HG02885 (cell line): ENCODE measurements at regions not wholly inside any gene's neighbourhood (a gene's known extent, or its start where the extent isn't known, plus 50 kb on each side); places are given as distances from the start of the nearest gene placed in this dataset.
"Not testable (repeated sequence)": the region's sequence is repeated elsewhere in the genome, so short reads cannot be mapped to it uniquely, and the experiment has no call there.

Source experiments
- ATAC-seq: cut with Tn5 transposase; IDR thresholded peaks from one replicate; pipeline ENCODE4 v1.9.1; 2021; ENCODE audit warnings: mild to moderate bottlenecking; ENCODE audit not compliant: unreplicated experiment, poor library complexity

DNA sequence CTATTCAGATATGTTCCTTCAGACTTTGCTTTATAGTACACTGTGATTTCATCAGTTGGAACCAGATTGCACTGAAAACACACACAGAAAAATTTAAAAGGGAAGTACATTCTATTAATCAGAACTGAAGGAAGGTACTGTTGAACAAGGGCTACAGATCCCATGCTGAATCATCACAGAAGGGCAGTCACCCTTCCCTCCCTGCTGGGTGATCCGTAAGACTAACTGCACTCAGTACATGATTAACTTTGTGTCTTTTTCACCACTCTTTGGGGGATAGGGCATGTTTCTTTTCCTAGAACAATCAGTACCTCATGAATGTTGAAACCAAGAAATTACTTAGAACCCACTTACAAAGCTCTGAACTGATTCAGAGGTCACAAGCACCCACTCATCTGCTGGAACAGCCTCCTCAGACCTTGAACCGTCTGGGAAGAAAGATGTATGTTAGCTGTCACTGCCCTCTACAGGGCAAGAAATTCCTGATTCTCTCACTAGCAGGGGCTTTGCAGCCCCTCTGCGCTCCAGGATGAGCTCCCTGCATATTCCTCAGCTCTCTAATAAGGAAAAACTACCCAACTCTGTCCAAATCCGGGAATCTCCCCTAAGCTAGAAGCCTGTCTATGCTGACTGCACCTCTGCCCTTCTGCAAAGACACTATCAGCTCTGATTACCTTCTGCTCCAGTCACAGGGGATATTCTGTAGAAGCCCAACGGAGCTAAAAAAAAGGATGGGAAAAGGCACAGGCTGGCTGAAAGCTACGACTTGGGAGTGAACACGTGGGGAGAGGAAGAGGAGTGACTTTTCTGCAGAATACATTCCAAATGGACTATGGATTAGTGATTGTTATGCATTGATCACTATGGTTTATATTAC, 51.0 kb downstream of the IARS1 start:
- ATAC-seq: no peak

GRCh38 chr9:92236915-92237314, 56.6 kb downstream of the IARS1 start:
- ATAC-seq: no peak

- ATAC-seq: no peak
Observed at GRCh38 chr9:92236465-92236864, 57.0 kb downstream of the IARS1 start.

DNA sequence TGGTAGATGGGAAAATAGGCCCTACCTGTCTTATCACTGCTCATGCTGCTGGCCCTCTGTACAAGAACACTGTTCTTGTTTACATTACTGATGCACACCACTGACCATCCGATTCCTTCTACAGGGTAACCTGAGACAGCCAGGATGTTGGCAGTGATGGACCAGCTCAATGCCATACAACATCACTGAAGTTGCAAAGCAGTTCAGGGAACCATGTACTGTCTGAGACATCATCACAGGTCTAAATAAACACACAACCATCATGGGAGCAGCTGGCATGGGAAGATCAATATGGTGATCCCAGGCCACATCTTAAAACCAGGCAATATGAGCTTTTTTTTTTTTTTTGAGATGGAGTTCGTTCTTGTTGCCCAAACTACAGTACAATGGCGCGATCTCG, 59.0 kb downstream of the IARS1 start:
- ATAC-seq: no peak

DNA sequence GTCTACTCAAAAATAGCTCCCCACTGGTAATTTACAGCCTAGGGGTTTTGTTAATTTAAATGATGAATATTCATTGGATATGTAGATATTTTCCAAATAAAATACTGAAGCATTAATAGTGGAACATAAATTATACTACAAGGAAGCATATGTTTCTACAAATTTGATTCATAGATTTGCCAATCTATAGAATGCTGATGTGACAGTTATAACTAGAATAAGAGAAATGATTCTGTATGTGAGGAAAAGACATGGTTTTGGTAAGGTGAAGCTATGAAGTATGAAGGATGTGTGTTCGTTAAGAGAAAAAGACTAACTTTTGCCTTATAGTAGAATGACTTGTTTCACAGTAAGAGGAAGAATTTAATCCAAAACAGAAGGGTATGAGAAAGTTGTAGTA, 61.3 kb downstream of the IARS1 start:
- ATAC-seq: no peak

GRCh38 chr9:92228628-92229027, 64.9 kb downstream of the IARS1 start:
- ATAC-seq: no peak

GRCh38 chr9:92224177-92224576, 69.3 kb downstream of the IARS1 start:
- no peak for ATAC-seq

DNA sequence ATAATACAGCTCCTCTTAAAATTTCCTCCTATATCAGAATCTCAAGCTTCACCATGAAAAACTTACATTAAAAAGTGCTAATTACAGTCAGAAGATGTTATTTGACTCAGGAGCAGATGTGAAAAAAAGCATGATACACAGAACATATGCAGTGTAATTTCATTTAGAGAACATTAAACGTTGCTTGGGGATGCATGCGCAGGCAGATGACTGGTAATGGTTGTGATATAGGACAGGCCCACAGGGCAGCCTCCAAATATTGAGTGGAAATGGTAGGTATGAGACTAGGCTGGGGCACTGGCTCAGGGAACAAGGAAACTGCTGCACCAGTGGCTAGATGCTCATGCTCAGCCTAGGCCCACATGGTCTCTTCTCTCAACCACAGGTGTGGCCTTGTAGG, 69.7 kb downstream of the IARS1 start:
- ATAC-seq: no peak

- no peak for ATAC-seq
Observed at GRCh38 chr9:92208693-92209524, 84.6 kb downstream of the IARS1 start.

- ATAC-seq: no peak
Observed at GRCh38 chr9:92206488-92206887, 87.0 kb downstream of the IARS1 start.

GRCh38 chr9:92203887-92204286, 88.7 kb upstream of the SPTLC1 start:
- not testable (repeated sequence) for ATAC-seq

- ATAC-seq: not testable (repeated sequence)
Observed at GRCh38 chr9:92198237-92198636, 83.0 kb upstream of the SPTLC1 start.

DNA sequence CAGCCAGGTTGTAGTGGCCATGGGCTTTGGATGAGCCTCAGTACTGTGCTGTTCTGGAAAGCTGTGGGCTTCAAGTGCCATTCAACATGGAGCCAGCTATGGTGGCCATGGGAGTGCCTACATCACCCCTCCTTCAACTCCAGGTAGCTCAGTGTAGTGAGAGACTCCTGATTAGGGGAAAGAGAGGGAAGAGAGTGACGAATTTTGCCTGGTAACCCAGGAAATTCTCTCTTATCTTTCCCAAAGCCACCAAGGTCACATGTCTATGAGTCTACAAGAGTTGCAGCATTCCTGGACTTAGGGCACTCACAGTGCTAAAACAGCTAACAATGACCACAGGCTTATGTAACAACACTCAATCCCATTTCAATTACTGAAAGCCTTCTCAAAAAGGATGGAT, 81.7 kb upstream of the SPTLC1 start:
- ATAC-seq: no peak

DNA sequence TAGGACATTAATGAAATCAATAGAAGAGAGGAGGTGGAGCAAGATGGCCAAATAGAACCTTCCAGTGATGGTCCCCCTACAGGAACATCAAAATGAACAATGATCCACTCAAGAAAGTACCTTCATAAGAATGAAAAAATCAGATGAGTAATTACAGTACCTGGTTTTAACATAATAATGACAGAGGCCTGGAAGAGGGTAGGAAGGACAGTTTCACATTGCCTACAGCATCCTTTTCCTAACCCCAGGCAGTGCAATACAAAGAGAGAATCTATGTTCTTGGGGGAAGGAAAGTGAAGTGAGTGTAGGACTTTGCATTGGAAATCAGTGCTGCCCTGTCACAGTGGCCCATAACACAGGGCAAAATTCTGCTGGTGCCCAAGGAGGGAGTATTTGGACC, 81.2 kb upstream of the SPTLC1 start:
- ATAC-seq: no peak

GRCh38 chr9:92191801-92192200, 76.6 kb upstream of the SPTLC1 start:
- no peak for ATAC-seq

GRCh38 chr9:92190536-92190790, 75.2 kb upstream of the SPTLC1 start:
- ATAC-seq: no peak

DNA sequence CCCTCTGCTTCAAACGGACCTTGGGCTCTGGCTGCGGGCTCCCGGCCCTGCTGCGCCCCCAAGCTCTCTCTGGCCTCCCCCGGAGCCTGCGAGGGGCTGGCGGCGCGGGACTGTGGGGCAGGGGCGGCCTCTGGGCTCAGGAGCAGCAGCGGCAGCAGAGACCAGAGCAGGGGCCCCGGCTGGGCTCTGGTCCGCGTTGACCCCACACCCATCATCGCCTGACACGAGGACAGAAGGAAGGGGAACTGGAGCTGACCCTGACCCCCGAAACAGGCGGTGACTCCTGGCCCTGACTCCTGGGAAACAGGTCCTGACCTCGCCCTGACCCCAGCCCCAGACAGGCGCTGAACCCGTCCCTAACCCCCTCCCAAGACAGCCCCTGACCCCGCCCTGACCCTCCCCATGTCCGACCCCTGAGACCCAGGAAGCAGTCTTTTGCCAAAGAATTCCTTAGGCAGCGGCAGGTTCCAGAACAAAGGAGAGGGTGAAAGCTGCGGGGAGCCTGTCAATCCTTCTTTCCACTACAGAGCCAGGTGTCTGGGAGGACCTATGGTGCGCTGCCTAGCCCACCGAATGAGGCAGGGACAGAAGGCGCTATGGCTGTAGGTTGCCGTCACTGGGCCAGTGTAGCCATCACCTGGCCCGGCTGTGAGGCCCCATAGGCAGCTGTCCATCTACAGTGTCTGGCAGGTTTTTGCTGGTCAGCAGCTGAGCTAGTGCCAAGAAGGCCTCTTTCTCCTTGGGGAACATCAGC, 74.7 kb upstream of the SPTLC1 start:
- no peak for ATAC-seq

- ATAC-seq: no peak
Observed at GRCh38 chr9:92188969-92189781, 74.0 kb upstream of the SPTLC1 start.

DNA sequence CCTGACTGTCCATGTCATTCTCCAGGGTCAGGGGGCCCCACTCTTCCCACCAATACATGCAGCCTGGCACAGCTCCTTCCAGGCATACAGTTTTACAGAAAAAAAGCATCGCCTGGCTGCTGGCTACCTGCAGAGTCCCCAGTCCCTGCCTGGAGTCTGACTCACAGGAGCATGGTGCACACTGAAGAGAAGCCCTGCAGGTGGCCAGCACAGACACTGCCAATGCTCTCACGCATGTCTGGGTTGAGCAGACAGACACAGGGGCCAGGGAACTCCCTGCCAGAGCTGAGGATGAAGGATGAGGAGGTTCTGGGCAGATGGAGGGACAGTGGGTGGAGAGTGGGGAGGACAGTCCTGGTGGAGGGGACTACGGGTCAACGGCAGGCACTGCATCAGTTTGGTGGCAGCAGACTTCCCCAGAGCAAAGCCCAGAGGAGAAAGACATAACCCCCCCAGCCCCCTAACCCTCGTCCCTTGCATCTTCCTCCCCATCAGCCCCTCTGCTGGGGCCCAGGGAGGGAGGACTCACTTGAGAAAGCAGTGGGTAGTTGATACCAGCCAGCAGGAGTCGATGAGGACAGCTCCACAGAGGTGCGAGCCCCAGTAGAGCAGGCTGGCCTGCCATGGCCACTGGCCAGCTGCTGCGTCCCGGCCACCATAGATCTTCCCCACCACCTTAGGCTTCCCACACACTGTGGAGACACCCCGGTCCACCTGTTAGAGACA, 72.9 kb upstream of the SPTLC1 start:
- no peak for ATAC-seq

DNA sequence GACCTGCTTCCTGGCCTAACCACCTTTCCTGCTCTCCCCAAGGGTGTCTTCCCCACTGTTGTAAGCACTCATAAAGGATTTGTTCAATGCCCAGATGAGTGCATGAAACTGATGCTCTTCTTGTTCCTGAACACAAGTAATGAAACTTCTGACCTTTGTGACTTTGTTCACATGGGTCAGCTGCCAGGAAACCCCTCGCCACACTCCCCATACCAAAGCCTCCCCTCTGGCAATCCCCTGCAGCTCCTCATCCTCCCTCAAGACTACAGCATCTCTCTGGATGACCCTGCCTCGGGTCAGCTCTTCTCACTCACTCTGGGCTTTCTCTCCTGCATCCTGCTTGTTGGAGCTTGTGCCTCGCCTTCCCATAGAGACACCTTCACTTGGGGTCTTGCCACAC, 72.2 kb upstream of the SPTLC1 start:
- no peak for ATAC-seq
